ENCODE measurements at regions not wholly inside any gene's neighbourhood (a gene's known extent, or its start where the extent isn't known, plus 50 kb on each side); places are given as distances from the start of the nearest gene placed in this dataset.

GRCh38 chr2:142575561-142575960 lies 301.9 kb upstream of the KYNU start:
- H3K36me3 ChIP-seq (replicated peaks) = no peaks in the 10 kb centered on the region
- in situ Hi-C loops (cut with HindIII; ENCODE audit: low pct_ligation_motif_present, low sequenced_read_pairs) = no loop called here
- H3K4me3 ChIP-seq (ENCODE audit: low read depth, low read length) = no peak overlapping the region
- H3K27me3 ChIP-seq (replicated peaks) = no peaks in the 10 kb centered on the region
- DNase-seq = no peak
- H3K27ac ChIP-seq = no peak overlapping the region
- TF ChIP-seq, protein P1, sequence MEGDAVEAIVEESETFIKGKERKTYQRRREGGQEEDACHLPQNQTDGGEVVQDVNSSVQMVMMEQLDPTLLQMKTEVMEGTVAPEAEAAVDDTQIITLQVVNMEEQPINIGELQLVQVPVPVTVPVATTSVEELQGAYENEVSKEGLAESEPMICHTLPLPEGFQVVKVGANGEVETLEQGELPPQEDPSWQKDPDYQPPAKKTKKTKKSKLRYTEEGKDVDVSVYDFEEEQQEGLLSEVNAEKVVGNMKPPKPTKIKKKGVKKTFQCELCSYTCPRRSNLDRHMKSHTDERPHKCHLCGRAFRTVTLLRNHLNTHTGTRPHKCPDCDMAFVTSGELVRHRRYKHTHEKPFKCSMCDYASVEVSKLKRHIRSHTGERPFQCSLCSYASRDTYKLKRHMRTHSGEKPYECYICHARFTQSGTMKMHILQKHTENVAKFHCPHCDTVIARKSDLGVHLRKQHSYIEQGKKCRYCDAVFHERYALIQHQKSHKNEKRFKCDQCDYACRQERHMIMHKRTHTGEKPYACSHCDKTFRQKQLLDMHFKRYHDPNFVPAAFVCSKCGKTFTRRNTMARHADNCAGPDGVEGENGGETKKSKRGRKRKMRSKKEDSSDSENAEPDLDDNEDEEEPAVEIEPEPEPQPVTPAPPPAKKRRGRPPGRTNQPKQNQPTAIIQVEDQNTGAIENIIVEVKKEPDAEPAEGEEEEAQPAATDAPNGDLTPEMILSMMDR (IDR thresholded peaks at IDR 0.05; ENCODE audit: low read depth, low read length, missing control alignments) = no peak

GRCh38 chr2:142574388-142574787 lies 303.1 kb upstream of the KYNU start:
- Histone ChIP-seq H3K27ac (no peak overlapping the region), H3K4me3 (ENCODE audit: low read depth, low read length) (no peak overlapping the region), H3K27me3 (replicated peaks) (no peaks in the 10 kb centered on the region), H3K36me3 (replicated peaks) (no peaks in the 10 kb centered on the region)
- DNase-seq = no peak
- TF ChIP-seq, protein P1 (IDR thresholded peaks at IDR 0.05; ENCODE audit: low read depth, low read length, missing control alignments) = no peak
- in situ Hi-C loops (cut with HindIII; ENCODE audit: low pct_ligation_motif_present, low sequenced_read_pairs) = no loop called here

- in situ Hi-C loops (cut with HindIII; ENCODE audit: low pct_ligation_motif_present, low sequenced_read_pairs) = no loop called here
- Histone ChIP-seq H3K27me3 (replicated peaks) (no peaks in the 10 kb centered on the region), H3K36me3 (replicated peaks) (no peaks in the 10 kb centered on the region), H3K27ac (no peak overlapping the region), H3K4me3 (ENCODE audit: low read depth, low read length) (no peak overlapping the region)
- TF ChIP-seq, protein P1 (IDR thresholded peaks at IDR 0.05; ENCODE audit: low read depth, low read length, missing control alignments) = no peak
- DNase-seq = no peak
Observed at GRCh38 chr2:142572346-142573132, 304.9 kb upstream of the KYNU start.

DNA sequence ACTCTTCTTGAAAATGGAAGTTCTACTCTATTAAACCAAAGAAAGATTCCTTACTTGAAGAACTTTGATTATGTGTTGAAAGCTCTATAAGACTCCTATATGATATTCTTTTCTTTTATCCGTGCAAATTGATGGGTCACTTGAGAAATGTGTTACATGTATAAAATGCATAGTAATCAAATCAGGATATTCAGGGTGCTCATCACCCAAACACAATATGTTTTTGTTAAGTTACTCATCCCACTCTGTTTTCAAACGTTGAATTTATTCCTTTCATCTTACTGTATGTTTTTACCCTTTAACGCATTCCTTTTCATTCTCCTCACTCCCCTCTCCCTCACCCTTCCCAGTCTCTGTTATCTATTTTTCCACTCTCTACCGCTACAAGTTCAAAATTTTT lies 305.5 kb upstream of the KYNU start:
- TF ChIP-seq, protein P1 (IDR thresholded peaks at IDR 0.05; ENCODE audit: low read depth, low read length, missing control alignments) = no peak
- Histone ChIP-seq H3K27me3 (replicated peaks) (no peaks in the 10 kb centered on the region), H3K27ac (no peak overlapping the region), H3K4me3 (ENCODE audit: low read depth, low read length) (no peak overlapping the region), H3K36me3 (replicated peaks) (no peaks in the 10 kb centered on the region)
- no peak for DNase-seq
- in situ Hi-C loops (cut with HindIII; ENCODE audit: low pct_ligation_motif_present, low sequenced_read_pairs) = no loop called here

DNA sequence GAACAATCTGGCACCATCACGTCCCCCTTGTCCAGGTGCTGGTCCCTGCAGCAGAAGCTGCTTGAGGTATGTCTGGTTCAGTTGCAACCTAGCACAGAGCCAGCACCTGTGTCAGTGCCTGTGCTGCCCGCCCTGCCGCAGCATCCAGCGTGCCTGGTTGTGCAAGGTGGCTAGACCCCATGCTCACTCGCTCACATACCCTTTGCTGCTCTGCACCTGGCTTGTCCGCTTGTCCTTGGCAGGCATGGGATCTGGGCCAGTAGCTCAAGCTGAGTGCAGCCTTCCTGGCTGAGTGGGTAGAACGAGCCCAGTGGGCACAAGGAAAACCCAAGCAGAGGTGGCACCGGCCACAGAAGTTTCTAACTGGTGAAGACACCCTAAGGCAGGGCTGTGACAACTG lies 314.6 kb upstream of the KYNU start:
- Histone ChIP-seq H3K36me3 (replicated peaks) (no peaks in the 10 kb centered on the region), H3K4me3 (ENCODE audit: low read depth, low read length) (no peak overlapping the region), H3K27ac (no peak overlapping the region), H3K27me3 (replicated peaks) (no peaks in the 10 kb centered on the region)
- DNase-seq = no peak
- in situ Hi-C loops (cut with HindIII; ENCODE audit: low pct_ligation_motif_present, low sequenced_read_pairs) = no loop called here
- TF ChIP-seq, protein P1 (IDR thresholded peaks at IDR 0.05; ENCODE audit: low read depth, low read length, missing control alignments) = no peak

DNA sequence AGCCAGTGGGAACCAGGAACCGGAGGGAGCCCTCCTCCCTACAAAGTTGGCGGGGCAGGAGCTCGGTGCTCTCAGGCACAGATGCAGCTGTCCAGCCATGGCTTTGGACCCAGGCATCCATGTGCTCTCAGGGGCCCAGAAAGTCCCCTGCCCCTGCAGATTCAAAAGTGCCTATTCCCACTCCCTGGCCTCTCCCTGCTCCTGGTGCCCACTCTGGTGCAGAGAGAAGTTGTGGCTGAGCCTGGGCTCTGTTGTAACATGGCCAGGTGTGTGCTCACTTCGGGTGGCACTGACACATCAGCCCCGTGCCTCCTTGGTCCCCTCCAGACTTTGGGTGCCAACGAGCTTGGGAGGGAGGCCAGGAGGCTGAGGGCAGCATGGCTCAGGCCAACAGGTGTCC lies 315.8 kb upstream of the KYNU start:
- Histone ChIP-seq H3K27me3 (replicated peaks) (no peaks in the 10 kb centered on the region), H3K4me3 (ENCODE audit: low read depth, low read length) (no peak overlapping the region), H3K27ac (no peak overlapping the region), H3K36me3 (replicated peaks) (no peaks in the 10 kb centered on the region)
- DNase-seq = no peak
- TF ChIP-seq, protein P1 (IDR thresholded peaks at IDR 0.05; ENCODE audit: low read depth, low read length, missing control alignments) = no peak
- in situ Hi-C loops (cut with HindIII; ENCODE audit: low pct_ligation_motif_present, low sequenced_read_pairs) = no loop called here
